Fibroblast of gingiva (primary cell): ENCODE measurements at regions not wholly inside any gene's neighbourhood (a gene's known extent, or its start where the extent isn't known, plus 50 kb on each side); places are given as distances from the start of the nearest gene placed in this dataset.

ENCODE experiments used
- DNase-seq: peaks from one replicate; pipeline ENCODE4 v3.0.0-alpha.2; 2011; ENCODE audit warnings: low read depth

DNA sequence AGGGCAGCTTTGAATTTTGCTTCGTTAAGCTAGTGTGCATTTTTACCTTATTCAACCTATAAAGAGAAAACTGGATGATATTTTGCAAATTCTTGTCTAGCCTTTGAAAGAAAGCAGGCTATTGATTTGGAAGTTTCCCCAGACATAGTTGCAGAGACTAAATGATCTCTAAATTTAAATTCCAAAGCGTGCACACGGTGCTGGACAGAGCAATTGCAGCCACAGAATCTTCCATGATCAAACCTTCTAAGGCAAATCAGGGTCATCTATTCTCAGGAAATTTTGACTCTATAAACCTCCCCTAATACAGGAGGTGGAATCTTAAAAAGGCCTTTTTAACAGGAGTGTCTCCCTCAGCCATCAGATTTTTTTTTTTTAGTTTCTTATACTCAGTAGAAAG is 159.9 kb downstream of the MDFIC start:
- no peak for DNase-seq

DNA sequence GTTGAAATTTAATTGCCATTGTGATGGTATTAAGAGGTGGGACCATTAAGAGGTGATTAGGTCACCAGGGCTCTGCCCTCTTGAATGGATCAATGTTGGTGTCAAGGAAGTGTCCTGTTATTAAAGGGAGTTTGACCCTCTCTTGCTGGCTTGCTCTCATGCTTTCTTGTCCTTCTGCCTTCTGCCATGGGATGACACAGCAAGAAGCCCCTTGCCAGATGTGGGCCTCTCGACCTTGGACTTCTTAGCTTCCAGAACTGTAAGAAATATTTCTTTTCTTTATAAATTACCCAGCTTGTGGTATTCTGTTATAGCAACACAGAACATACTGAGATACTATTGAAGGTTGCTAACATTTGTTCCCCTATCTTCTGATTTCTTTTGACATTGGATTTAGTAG is 157.0 kb downstream of the MDFIC start:
- DNase-seq = no peak

DNA sequence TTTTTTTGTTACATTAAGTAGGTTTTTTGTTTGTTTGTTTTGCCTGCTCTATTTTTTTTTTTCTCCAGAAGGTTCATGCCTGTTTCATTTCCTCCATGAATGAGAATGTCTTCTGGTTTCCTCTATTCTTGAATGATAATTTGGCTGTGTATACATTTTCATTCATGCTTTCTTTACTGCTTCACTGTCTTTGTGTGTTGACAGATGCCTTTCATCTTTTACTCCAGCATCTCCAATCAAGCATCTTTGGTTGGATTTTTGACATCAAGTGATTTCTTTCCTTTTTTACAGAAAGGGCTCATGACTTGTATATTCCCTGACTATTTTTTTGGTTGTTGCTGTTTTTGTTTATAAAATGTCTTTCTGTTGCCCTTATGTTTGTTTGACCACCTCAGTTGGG is 156.5 kb downstream of the MDFIC start:
- no peak for DNase-seq

DNA sequence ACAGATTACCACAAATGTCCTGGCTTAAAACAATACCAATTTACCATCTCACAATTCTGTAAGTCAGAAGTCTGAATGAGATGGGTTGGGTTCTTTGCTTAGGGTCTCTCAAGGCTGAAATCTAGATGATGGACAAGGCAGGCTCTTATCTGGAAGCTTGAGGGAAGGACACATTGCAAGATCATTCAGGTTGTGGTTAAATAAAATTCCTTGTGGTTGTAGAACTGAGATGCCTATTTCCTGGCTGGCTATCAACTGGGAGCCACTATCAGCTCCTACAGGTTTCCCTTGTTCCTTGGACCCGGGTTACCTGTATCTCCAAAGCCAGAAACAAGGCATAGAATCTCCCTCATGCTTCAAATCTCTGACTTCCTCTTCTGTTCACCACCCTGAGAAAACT is 148.4 kb downstream of the MDFIC start:
- DNase-seq = no peak
